Neural cell (in vitro differentiated cells): ENCODE measurements at regions not wholly inside any gene's neighbourhood (a gene's known extent, or its start where the extent isn't known, plus 50 kb on each side); places are given as distances from the start of the nearest gene placed in this dataset.

Experiments
- H2AFZ ChIP-seq: fragments of 200-600, 300-800 bp; sonication (generic), shearing (Covaris generic); 2 replicates; pipeline ENCODE4 v1.6.0; 2014; ENCODE audit warnings: low read depth, mild to moderate bottlenecking, antibody characterized with exemption, low read length, moderate library complexity
- H3F3A ChIP-seq: fragments of 200-600 bp; shearing (Covaris generic); 2 replicates; pipeline ENCODE4 v1.6.1; 2016; ENCODE audit warnings: mild to moderate bottlenecking, moderate library complexity, mixed read lengths, antibody characterized with exemption, low read length; ENCODE audit not compliant: insufficient read depth, poor library complexity, severe bottlenecking
- H3K27ac ChIP-seq: fragments of 200-600, 300-800 bp; sonication (generic), shearing (Covaris generic); 2 replicates; pipeline ENCODE4 v1.5.1; 2014; ENCODE audit warnings: mild to moderate bottlenecking, low read length, moderate library complexity
- H3K27me3 ChIP-seq: fragments of 300-800, 200-600 bp; sonication (generic), shearing (Covaris generic); 2 replicates; pipeline ENCODE4 v1.6.0; 2014; ENCODE audit warnings: mild to moderate bottlenecking, low read depth, low read length, moderate library complexity; ENCODE audit not compliant: insufficient read depth
- H3K36me3 ChIP-seq: fragments of 300-800, 200-600 bp; sonication (generic), shearing (Covaris generic); 2 replicates; pipeline ENCODE4 v1.5.1; 2014; ENCODE audit warnings: mild to moderate bottlenecking, antibody characterized with exemption, low read length, moderate library complexity; ENCODE audit not compliant: insufficient read depth
- H3K4me2 ChIP-seq: fragments of 300-800, 200-600 bp; sonication (generic), shearing (Covaris generic); 2 replicates; pipeline ENCODE4 v1.6.0; 2014; ENCODE audit warnings: mild to moderate bottlenecking, low read length
- H3K4me3 ChIP-seq: fragments of 300-800, 200-600 bp; sonication (generic), shearing (Covaris generic); 2 replicates; pipeline ENCODE4 v1.5.1; 2014; ENCODE audit warnings: mild to moderate bottlenecking, low read length, moderate library complexity
- H3K79me2 ChIP-seq: fragments of 200-600 bp; shearing (Covaris generic); replicated peaks from 2 replicates; pipeline ENCODE4 v1.6.0; 2014; ENCODE audit warnings: mild to moderate bottlenecking, low read length, moderate library complexity; ENCODE audit not compliant: insufficient read depth
- H3K9ac ChIP-seq: fragments of 300-800, 200-600 bp; sonication (generic), shearing (Covaris generic); 2 replicates; pipeline ENCODE4 v1.6.1; 2016; ENCODE audit warnings: mild to moderate bottlenecking, low read length, mixed read lengths
- H3K9me2 ChIP-seq: fragments of 200-600 bp; shearing (Covaris generic); 2 replicates; pipeline ENCODE4 v1.6.1; 2016; ENCODE audit warnings: mild to moderate bottlenecking, low read length, mixed read lengths; ENCODE audit not compliant: insufficient read depth
- H3K9me3 ChIP-seq: fragments of 200-600, 300-800 bp; sonication (generic), shearing (Covaris generic); 2 replicates; pipeline ENCODE4 v1.6.1; 2016; ENCODE audit warnings: mild to moderate bottlenecking, mixed run types, low read length, moderate library complexity, mixed read lengths
- H4K20me1 ChIP-seq: fragments of 200-600 bp; shearing (Covaris generic); 2 replicates; pipeline ENCODE4 v1.6.1; 2016; ENCODE audit warnings: mild to moderate bottlenecking, mixed run types; ENCODE audit not compliant: insufficient read depth
- CTCF ChIP-seq: fragments of 450-650 bp; IDR thresholded peaks from 2 replicates; pipeline ENCODE4 v1.5.1; 2014; ENCODE audit warnings: antibody characterized with exemption, mild to moderate bottlenecking, moderate library complexity; ENCODE audit not compliant: poor library complexity, severe bottlenecking
- EP300 ChIP-seq: fragments of 450-650 bp; conservative IDR thresholded peaks from 2 replicates; pipeline ENCODE4 v1.6.1; 2014; ENCODE audit warnings: antibody characterized with exemption, mild to moderate bottlenecking, moderate library complexity; ENCODE audit not compliant: poor library complexity, severe bottlenecking
- EZH2 ChIP-seq: fragments of 200-600, 300-800 bp; shearing (Covaris generic), sonication (generic); IDR thresholded peaks from 2 replicates; pipeline ENCODE4 v1.6.1; 2014; ENCODE audit warnings: antibody characterized with exemption, low read length, borderline replicate concordance, mild to moderate bottlenecking; ENCODE audit not compliant: insufficient read depth, poor library complexity, severe bottlenecking
- MXI1 ChIP-seq: fragments of 450-650 bp; conservative IDR thresholded peaks from 2 replicates; pipeline ENCODE4 v1.6.1; 2014; ENCODE audit warnings: antibody characterized with exemption, mild to moderate bottlenecking; ENCODE audit not compliant: poor library complexity, severe bottlenecking
- POLR2AphosphoS5 ChIP-seq: IDR thresholded peaks from 2 replicates; pipeline ENCODE4 v1.6.1; 2012
- RAD21 ChIP-seq: fragments of 450-650 bp; conservative IDR thresholded peaks from 2 replicates; pipeline ENCODE4 v1.6.1; 2014; ENCODE audit warnings: antibody characterized with exemption, mild to moderate bottlenecking, moderate library complexity
- REST ChIP-seq: IDR thresholded peaks from 2 replicates; pipeline ENCODE4 v1.6.1; 2012; ENCODE audit warnings: borderline replicate concordance
- SMC3 ChIP-seq: fragments of 450-650 bp; conservative IDR thresholded peaks from 2 replicates; pipeline ENCODE4 v1.6.1; 2014; ENCODE audit warnings: antibody characterized with exemption, mild to moderate bottlenecking, moderate library complexity; ENCODE audit not compliant: poor library complexity
- TAF1 ChIP-seq: IDR thresholded peaks from 2 replicates; pipeline ENCODE4 v1.6.1; 2012; ENCODE audit warnings: low read depth

- no peak overlapping the region for H3K27ac ChIP-seq
- no peak overlapping the region for H3K4me3 ChIP-seq
- H3K4me2 ChIP-seq, result no peak overlapping the region
Measured at GRCh38 chr13:40319699-40320579, 346.5 kb downstream of the FOXO1 start.

GRCh38 chr13:40328091-40328490 lies 338.4 kb downstream of the FOXO1 start:
- TF ChIP-seq EP300, result no peak
- no peak overlapping the region for H3K4me2 ChIP-seq
- no peaks in the 10 kb centered on the region for H3K9me2 ChIP-seq
- H3K79me2 ChIP-seq, result no peaks in the 10 kb centered on the region
- no peak overlapping the region for H3K4me3 ChIP-seq
- no peaks in the 10 kb centered on the region for H3K9me3 ChIP-seq
- H3K36me3 ChIP-seq, result no peaks in the 10 kb centered on the region
- H4K20me1 ChIP-seq, result no peaks in the 10 kb centered on the region
- no peak overlapping the region for H3K9ac ChIP-seq
- no peaks in the 10 kb centered on the region for H3F3A ChIP-seq
- no peak overlapping the region for H3K27ac ChIP-seq
- H2AFZ ChIP-seq, result no peak overlapping the region
- H3K27me3 ChIP-seq, result no peaks in the 10 kb centered on the region

More at GRCh38 chr13:40319699-40320579, 346.5 kb downstream of the FOXO1 start:
- Histone ChIP-seq H3K9me3 (no peaks in the 10 kb centered on the region), H3K27me3 (no peaks in the 10 kb centered on the region), H3K79me2 (no peaks in the 10 kb centered on the region), H3K9me2 (no peaks in the 10 kb centered on the region), H4K20me1 (no peaks in the 10 kb centered on the region), H2AFZ (no peak overlapping the region), H3F3A (no peaks in the 10 kb centered on the region), H3K36me3 (no peaks in the 10 kb centered on the region), H3K9ac (no peak overlapping the region)
- TF ChIP-seq POLR2AphosphoS5 (no peak), RAD21 (no peak), REST (no peak), MXI1 (no peak), CTCF (no peak), SMC3 (no peak), TAF1 (no peak), EP300 (no peak), EZH2 (no peak)
